ENCODE measurements at regions not wholly inside any gene's neighbourhood (a gene's known extent, or its start where the extent isn't known, plus 50 kb on each side); places are given as distances from the start of the nearest gene placed in this dataset.
A peak's percentile ranks its signal among the peaks of the same experiment; 100 is the strongest.

- DNase-seq (ENCODE audit: extremely low read depth in 1 of 11, low read depth in 9 of 11, low spot score in 4 of 11), result no peak
Measured at GRCh38 chr6:126570507-126570906, 230.6 kb downstream of the CENPW start.

GRCh38 chr6:126574301-126574700, 234.4 kb downstream of the CENPW start:
- no peak for DNase-seq (ENCODE audit: extremely low read depth in 1 of 11, low read depth in 9 of 11, low spot score in 4 of 11)

- DNase-seq (ENCODE audit: extremely low read depth in 1 of 11, low read depth in 9 of 11, low spot score in 4 of 11), result no peak
Measured at GRCh38 chr6:126581316-126581715, 241.4 kb downstream of the CENPW start.

- DNase-seq (ENCODE audit: extremely low read depth in 1 of 11, low read depth in 9 of 11, low spot score in 4 of 11), result no peak
Measured at GRCh38 chr6:126600258-126600916, 260.5 kb downstream of the CENPW start.

- no peak for DNase-seq (ENCODE audit: extremely low read depth in 1 of 11, low read depth in 9 of 11, low spot score in 4 of 11)
Measured at GRCh38 chr6:126603410-126603809, 263.5 kb downstream of the CENPW start.

- no peak for DNase-seq (ENCODE audit: extremely low read depth in 1 of 11, low read depth in 9 of 11, low spot score in 4 of 11)
Measured at GRCh38 chr6:126605089-126605488, 265.2 kb downstream of the CENPW start.

- no peak for DNase-seq (ENCODE audit: extremely low read depth in 1 of 11, low read depth in 9 of 11, low spot score in 4 of 11)
Measured at GRCh38 chr6:126607289-126607688, 267.4 kb downstream of the CENPW start.

GRCh38 chr6:126608681-126609080, 268.8 kb downstream of the CENPW start:
- no peak for DNase-seq (ENCODE audit: extremely low read depth in 1 of 11, low read depth in 9 of 11, low spot score in 4 of 11)

- no peak for DNase-seq (ENCODE audit: extremely low read depth in 1 of 11, low read depth in 9 of 11, low spot score in 4 of 11)
Measured at GRCh38 chr6:126614642-126615504, 275.0 kb downstream of the CENPW start.

- no peak for DNase-seq (ENCODE audit: extremely low read depth in 1 of 11, low read depth in 9 of 11, low spot score in 4 of 11)
Measured at GRCh38 chr6:126616866-126617265, 277.0 kb downstream of the CENPW start.

- no peak for DNase-seq (ENCODE audit: extremely low read depth in 1 of 11, low read depth in 9 of 11, low spot score in 4 of 11)
Measured at GRCh38 chr6:126618639-126619343, 278.9 kb downstream of the CENPW start.

- no peak for DNase-seq (ENCODE audit: extremely low read depth in 1 of 11, low read depth in 9 of 11, low spot score in 4 of 11)
Measured at GRCh38 chr6:126620719-126621118, 280.8 kb downstream of the CENPW start.

GRCh38 chr6:126625019-126625418, 285.1 kb downstream of the CENPW start:
- peak in 3 of 11 donors; percentile 25 to 40 (median 39) for DNase-seq (ENCODE audit: extremely low read depth in 1 of 11, low read depth in 9 of 11, low spot score in 4 of 11)

- no peak for DNase-seq (ENCODE audit: extremely low read depth in 1 of 11, low read depth in 9 of 11, low spot score in 4 of 11)
Measured at GRCh38 chr6:126628125-126628524, 288.2 kb downstream of the CENPW start.

- DNase-seq (ENCODE audit: extremely low read depth in 1 of 11, low read depth in 9 of 11, low spot score in 4 of 11), result peak in 8 of 11 donors; percentile 33 to 61 (median 48)
Measured at GRCh38 chr6:126631363-126631762, 291.4 kb downstream of the CENPW start.

GRCh38 chr6:126632271-126632670, 292.4 kb downstream of the CENPW start:
- no peak for DNase-seq (ENCODE audit: extremely low read depth in 1 of 11, low read depth in 9 of 11, low spot score in 4 of 11)

- DNase-seq (ENCODE audit: extremely low read depth in 1 of 11, low read depth in 9 of 11, low spot score in 4 of 11), result no peak
Measured at GRCh38 chr6:126633373-126633772, 293.5 kb downstream of the CENPW start.

- DNase-seq (ENCODE audit: extremely low read depth in 1 of 11, low read depth in 9 of 11, low spot score in 4 of 11), result no peak
Measured at GRCh38 chr6:126640356-126640755, 300.4 kb downstream of the CENPW start.

- DNase-seq (ENCODE audit: extremely low read depth in 1 of 11, low read depth in 9 of 11, low spot score in 4 of 11), result no peak
Measured at GRCh38 chr6:126640921-126641320, 301.0 kb downstream of the CENPW start.

GRCh38 chr6:126641641-126642040, 301.7 kb downstream of the CENPW start:
- no peak for DNase-seq (ENCODE audit: extremely low read depth in 1 of 11, low read depth in 9 of 11, low spot score in 4 of 11)
